SK-N-SH treated with all-trans-retinoic acid at 6 μM for 48 hours (cell line): ENCODE measurements at regions not wholly inside any gene's neighbourhood (a gene's known extent, or its start where the extent isn't known, plus 50 kb on each side); places are given as distances from the start of the nearest gene placed in this dataset.

Source experiments
- ATAC-seq: fragments of 200-7000 bp; cut with Tn5 transposase; 3 replicates; pipeline ENCODE4 v1.9.1; 2020; ENCODE audit warnings: mild to moderate bottlenecking, moderate library complexity
- ARNTL ChIP-seq: fragments of 450-650 bp; formaldehyde crosslinking; IDR thresholded peaks from 2 replicates; pipeline ENCODE4 v1.5.0; 2020; ENCODE audit warnings: low read depth, mild to moderate bottlenecking, moderate library complexity, borderline replicate concordance
- CREB5 ChIP-seq: fragments of 250-450 bp; sonication (Bioruptor Pico); IDR thresholded peaks from 2 replicates; pipeline ENCODE4 v1.5.1; 2020; ENCODE audit warnings: low read depth, mild to moderate bottlenecking, moderate library complexity
- CSDC2 ChIP-seq: fragments of 250-450 bp; sonication (Bioruptor Pico); IDR thresholded peaks from 2 replicates; pipeline ENCODE4 v1.5.0; 2020; ENCODE audit warnings: mild to moderate bottlenecking, moderate library complexity
- CSRNP3 ChIP-seq: fragments of 250-450 bp; sonication (Bioruptor Pico); IDR thresholded peaks from 2 replicates; pipeline ENCODE4 v1.5.1; 2021; ENCODE audit warnings: mild to moderate bottlenecking, moderate library complexity
- ESRRG ChIP-seq: fragments of 250-450 bp; sonication (Bioruptor Pico); IDR thresholded peaks from 2 replicates; pipeline ENCODE4 v1.6.1; 2021; ENCODE audit warnings: mild to moderate bottlenecking
- GLIS3 ChIP-seq: fragments of 250-450 bp; sonication (Bioruptor Pico); IDR thresholded peaks from 2 replicates; pipeline ENCODE4 v1.5.0; 2020; ENCODE audit warnings: mild to moderate bottlenecking, moderate library complexity
- ISL1 ChIP-seq: fragments of 250-450 bp; sonication (Bioruptor Pico); IDR thresholded peaks from 2 replicates; pipeline ENCODE4 v2.1.2; 2022; ENCODE audit warnings: mild to moderate bottlenecking, moderate library complexity
- PATZ1 ChIP-seq: fragments of 250-450 bp; sonication (Bioruptor Pico); IDR thresholded peaks from 2 replicates; pipeline ENCODE4 v1.8.0; 2020; ENCODE audit warnings: mild to moderate bottlenecking, moderate library complexity, borderline replicate concordance
- PPARA ChIP-seq: fragments of 250-450 bp; sonication (Bioruptor Pico); IDR thresholded peaks from 2 replicates; pipeline ENCODE4 v1.5.0; 2020; ENCODE audit warnings: mild to moderate bottlenecking, borderline replicate concordance
- RARB ChIP-seq: fragments of 250-450 bp; sonication (Bioruptor Pico); IDR thresholded peaks from 2 replicates; pipeline ENCODE4 v1.8.0; 2021; ENCODE audit warnings: mild to moderate bottlenecking, moderate library complexity
- SNAI2 ChIP-seq: fragments of 250-450 bp; sonication (Bioruptor Pico); IDR thresholded peaks from 2 replicates; pipeline ENCODE4 v1.5.0; 2020; ENCODE audit warnings: mild to moderate bottlenecking, moderate library complexity
- TCF4 ChIP-seq: fragments of 250-450 bp; sonication (Bioruptor Pico); IDR thresholded peaks from 2 replicates; pipeline ENCODE4 v1.8.0; 2021; ENCODE audit warnings: mild to moderate bottlenecking, moderate library complexity, borderline replicate concordance
- TOX ChIP-seq: fragments of 250-450 bp; sonication (Bioruptor Pico); IDR thresholded peaks from 2 replicates; pipeline ENCODE4 v1.8.0; 2021; ENCODE audit warnings: mild to moderate bottlenecking, moderate library complexity, borderline replicate concordance
- ZC3H10 ChIP-seq: fragments of 250-450 bp; sonication (Bioruptor Pico); IDR thresholded peaks from 2 replicates; pipeline ENCODE4 v1.5.1; 2021; ENCODE audit warnings: mild to moderate bottlenecking, moderate library complexity
- ZFP3 ChIP-seq: fragments of 250-450 bp; sonication (Bioruptor Pico); IDR thresholded peaks from 2 replicates; pipeline ENCODE4 v1.5.0; 2020; ENCODE audit warnings: mild to moderate bottlenecking, moderate library complexity
- ZFP30 ChIP-seq: fragments of 450-650 bp; formaldehyde crosslinking; IDR thresholded peaks from 2 replicates; pipeline ENCODE4 v1.5.0; 2022; ENCODE audit warnings: mild to moderate bottlenecking, moderate library complexity
- ZNF565 ChIP-seq: fragments of 450-650 bp; formaldehyde crosslinking; conservative IDR thresholded peaks from 2 replicates; pipeline ENCODE4 v1.5.0; 2020; ENCODE audit warnings: low read depth, mild to moderate bottlenecking, moderate library complexity
- ZNF70 ChIP-seq: fragments of 450-650 bp; formaldehyde crosslinking; IDR thresholded peaks from 2 replicates; pipeline ENCODE4 v1.5.0; 2020; ENCODE audit warnings: mild to moderate bottlenecking, moderate library complexity
- ZNF8 ChIP-seq: fragments of 450-650 bp; formaldehyde crosslinking; IDR thresholded peaks from 2 replicates; pipeline ENCODE4 v1.5.0; 2020; ENCODE audit warnings: mild to moderate bottlenecking, moderate library complexity
- TF ChIP-seq, protein P1 (sequence below): fragments of 250-450 bp; sonication (Bioruptor Pico); IDR thresholded peaks from 2 replicates; pipeline ENCODE4 v1.5.0; 2020; ENCODE audit warnings: mild to moderate bottlenecking, moderate library complexity

GRCh38 chr4:123876671-123877101 lies 480.1 kb downstream of the SPRY1 start:
- TF ChIP-seq ZNF8 (CRISPR knock-in tag) (no peak), PPARA (no peak), ZNF70 (no peak), ZNF565 (CRISPR knock-in tag) (no peak), TCF4 (CRISPR knock-in tag) (no peak), SNAI2 (CRISPR knock-in tag) (no peak), PATZ1 (CRISPR knock-in tag) (no peak), GLIS3 (CRISPR knock-in tag) (no peak), ZC3H10 (no peak), ZFP3 (no peak), TOX (no peak), ISL1 (CRISPR knock-in tag) (no peak), CSDC2 (CRISPR knock-in tag) (no peak), ARNTL (CRISPR knock-in tag) (no peak), ESRRG (CRISPR knock-in tag) (no peak)
- TF ChIP-seq, protein P1, sequence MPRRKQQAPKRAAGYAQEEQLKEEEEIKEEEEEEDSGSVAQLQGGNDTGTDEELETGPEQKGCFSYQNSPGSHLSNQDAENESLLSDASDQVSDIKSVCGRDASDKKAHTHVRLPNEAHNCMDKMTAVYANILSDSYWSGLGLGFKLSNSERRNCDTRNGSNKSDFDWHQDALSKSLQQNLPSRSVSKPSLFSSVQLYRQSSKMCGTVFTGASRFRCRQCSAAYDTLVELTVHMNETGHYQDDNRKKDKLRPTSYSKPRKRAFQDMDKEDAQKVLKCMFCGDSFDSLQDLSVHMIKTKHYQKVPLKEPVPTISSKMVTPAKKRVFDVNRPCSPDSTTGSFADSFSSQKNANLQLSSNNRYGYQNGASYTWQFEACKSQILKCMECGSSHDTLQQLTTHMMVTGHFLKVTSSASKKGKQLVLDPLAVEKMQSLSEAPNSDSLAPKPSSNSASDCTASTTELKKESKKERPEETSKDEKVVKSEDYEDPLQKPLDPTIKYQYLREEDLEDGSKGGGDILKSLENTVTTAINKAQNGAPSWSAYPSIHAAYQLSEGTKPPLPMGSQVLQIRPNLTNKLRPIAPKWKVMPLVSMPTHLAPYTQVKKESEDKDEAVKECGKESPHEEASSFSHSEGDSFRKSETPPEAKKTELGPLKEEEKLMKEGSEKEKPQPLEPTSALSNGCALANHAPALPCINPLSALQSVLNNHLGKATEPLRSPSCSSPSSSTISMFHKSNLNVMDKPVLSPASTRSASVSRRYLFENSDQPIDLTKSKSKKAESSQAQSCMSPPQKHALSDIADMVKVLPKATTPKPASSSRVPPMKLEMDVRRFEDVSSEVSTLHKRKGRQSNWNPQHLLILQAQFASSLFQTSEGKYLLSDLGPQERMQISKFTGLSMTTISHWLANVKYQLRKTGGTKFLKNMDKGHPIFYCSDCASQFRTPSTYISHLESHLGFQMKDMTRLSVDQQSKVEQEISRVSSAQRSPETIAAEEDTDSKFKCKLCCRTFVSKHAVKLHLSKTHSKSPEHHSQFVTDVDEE: no peak
- no peak for ATAC-seq

GRCh38 chr4:123877551-123877950 lies 481.0 kb downstream of the SPRY1 start:
- no peak for ATAC-seq
- no peak for TF ChIP-seq GLIS3 (CRISPR knock-in tag)
- no peak for TF ChIP-seq ZNF565 (CRISPR knock-in tag)
- no peak for TF ChIP-seq RARB (CRISPR knock-in tag)
- TF ChIP-seq TCF4 (CRISPR knock-in tag): no peak
- TF ChIP-seq TOX: no peak
- TF ChIP-seq ZNF70: no peak
- TF ChIP-seq CSDC2 (CRISPR knock-in tag): no peak
- no peak for TF ChIP-seq CSRNP3
- no peak for TF ChIP-seq ZC3H10
- TF ChIP-seq ZNF8 (CRISPR knock-in tag): no peak
- no peak for TF ChIP-seq SNAI2 (CRISPR knock-in tag)
- no peak for TF ChIP-seq CREB5 (CRISPR knock-in tag)

- TF ChIP-seq ZFP30 (no peak), TCF4 (CRISPR knock-in tag) (no peak), PATZ1 (CRISPR knock-in tag) (no peak), CSRNP3 (no peak)
- TF ChIP-seq, protein P1: no peak
- no peak for ATAC-seq
Measured at GRCh38 chr4:123878976-123879375, 482.4 kb downstream of the SPRY1 start.
